HG02610 (cell line): ENCODE measurements at regions not wholly inside any gene's neighbourhood (a gene's known extent, or its start where the extent isn't known, plus 50 kb on each side); places are given as distances from the start of the nearest gene placed in this dataset.
"Not testable (repeated sequence)": the region's sequence is repeated elsewhere in the genome, so short reads cannot be mapped to it uniquely, and the experiment has no call there.

Source experiments
- ATAC-seq: cut with Tn5 transposase; IDR thresholded peaks from one replicate; pipeline ENCODE4 v1.9.1; 2021; ENCODE audit warnings: mild to moderate bottlenecking, moderate library complexity; ENCODE audit not compliant: unreplicated experiment

DNA sequence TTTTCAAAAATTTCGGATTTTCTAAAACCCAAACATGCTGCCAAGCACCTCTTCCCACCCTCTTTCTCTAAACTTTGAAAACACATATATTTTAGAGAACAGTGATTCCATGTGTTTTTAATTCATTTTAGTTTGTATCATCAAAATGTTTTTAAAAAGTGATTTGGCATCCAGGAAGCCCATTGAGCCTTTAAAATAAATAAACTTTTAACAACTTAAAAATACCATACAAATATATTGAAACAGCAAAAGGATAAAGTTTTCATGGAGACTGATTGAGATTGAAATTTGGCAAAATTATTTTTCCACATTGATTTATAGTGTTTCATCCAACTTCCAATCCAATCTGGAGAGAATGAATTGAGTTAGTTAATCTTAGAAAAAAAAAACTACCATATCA is 374.7 kb downstream of the CD109 start:
- no peak for ATAC-seq

DNA sequence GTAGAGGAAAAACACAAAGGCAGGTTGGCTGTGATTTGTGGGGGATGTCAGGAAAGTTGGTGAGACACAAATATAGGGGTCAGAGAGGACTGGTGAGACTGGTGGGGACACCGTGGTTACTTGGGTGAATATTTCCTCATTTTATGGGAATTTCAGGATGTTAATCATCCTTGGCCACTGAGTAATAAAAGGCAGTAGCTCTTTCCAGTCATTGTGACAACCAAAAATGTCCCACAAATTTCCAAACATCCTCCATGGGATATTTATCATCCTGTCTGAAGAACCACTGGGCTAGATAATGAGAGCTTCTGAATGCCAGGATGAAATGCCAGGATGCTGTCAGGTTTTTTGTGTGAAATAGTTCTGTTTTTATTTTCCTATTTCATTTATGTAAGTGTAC is 374.1 kb downstream of the CD109 start:
- no peak for ATAC-seq

GRCh38 chr6:74069089-74069581 is 373.1 kb downstream of the CD109 start:
- ATAC-seq: no peak

- no peak for ATAC-seq
These were observed 370.3 kb downstream of the CD109 start for GRCh38 chr6:74066168-74066871.

DNA sequence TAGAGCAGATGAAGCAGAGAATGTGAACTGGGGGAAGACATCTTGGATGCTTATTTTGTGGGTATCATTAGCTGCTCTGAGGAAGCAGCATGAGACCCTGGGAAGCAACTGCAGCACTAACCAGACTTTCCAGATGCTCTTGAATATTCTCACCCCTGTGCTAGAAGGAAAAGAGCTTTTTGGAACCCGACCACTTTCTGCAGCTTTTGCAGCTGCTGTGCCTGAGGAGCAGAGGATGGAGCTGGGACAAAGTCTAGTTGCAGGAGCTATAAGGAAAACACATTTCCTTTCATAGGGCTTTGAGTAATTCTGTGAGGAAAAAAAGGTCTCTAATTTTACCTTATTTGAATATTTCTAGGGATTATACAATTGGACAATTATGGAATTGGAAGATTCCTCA is 369.7 kb downstream of the CD109 start:
- no peak for ATAC-seq

GRCh38 chr6:74063391-74063790 is 367.4 kb downstream of the CD109 start:
- no peak for ATAC-seq

GRCh38 chr6:74061201-74061600 is 365.2 kb downstream of the CD109 start:
- ATAC-seq: no peak

- no peak for ATAC-seq
These were observed 364.4 kb downstream of the CD109 start for GRCh38 chr6:74060354-74060753.

DNA sequence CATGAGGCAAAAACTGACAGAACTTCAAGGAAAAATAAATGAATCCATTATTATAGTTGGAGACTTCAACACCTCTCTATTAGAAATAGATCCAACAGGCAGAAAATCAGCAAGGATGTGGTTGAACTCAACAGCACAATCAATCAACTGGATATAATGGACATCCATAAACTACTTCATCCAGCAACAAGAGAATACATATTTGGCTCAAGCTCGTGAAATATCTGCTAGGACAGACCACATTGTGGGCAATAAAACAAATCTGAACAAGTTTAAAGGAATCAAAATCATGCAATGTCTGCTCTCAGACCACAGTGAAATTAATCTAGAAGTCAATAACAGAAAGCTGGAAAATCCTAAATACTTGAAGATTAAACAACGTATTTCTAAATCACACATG is 362.6 kb downstream of the CD109 start:
- no peak for ATAC-seq

- ATAC-seq: no peak
These were observed 361.3 kb downstream of the CD109 start for GRCh38 chr6:74057326-74057725.

- ATAC-seq: no peak
These were observed 358.2 kb downstream of the CD109 start for GRCh38 chr6:74054190-74054589.

GRCh38 chr6:74050921-74051320 is 354.9 kb downstream of the CD109 start:
- no peak for ATAC-seq

DNA sequence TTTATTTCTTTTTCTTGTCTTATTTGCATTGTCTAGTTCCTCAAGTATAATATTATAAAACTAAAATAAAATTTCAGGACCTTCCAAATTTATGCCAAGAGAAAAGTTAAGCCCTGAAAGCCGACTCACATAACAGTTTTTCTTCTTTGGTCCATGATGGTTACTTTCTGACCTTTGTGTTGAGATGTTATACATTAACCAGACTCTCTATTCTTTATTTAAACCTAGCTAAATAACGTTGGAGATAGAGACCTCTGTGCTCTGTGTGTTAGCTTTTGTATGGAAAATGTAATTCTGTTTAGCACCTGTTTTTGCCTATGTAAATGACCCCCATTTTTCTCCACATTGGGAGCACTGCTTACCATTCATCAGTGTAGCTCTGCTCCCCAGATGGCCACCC is 352.4 kb downstream of the CD109 start:
- ATAC-seq: no peak

- ATAC-seq: no peak
These were observed 348.6 kb downstream of the CD109 start for GRCh38 chr6:74044417-74045096.

DNA sequence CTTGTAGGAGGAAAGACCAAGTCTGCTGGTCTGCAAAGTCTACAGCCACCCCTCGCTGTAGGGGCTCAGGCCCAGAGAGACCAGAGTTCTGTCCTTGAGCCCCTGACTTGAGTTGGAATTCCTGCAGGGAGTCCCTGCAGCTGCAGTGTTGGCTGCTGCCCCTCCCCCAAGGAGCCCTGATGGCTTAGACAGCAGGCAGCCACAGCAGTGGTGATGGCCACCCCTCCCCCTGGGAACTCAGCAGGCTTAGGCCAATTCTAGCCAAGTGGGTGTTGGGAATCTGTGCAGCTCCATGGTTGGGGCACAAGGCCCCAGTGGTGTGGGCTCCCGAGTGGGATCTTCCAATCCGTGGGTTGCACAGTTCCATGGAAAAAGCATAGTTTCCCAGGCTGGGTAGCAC is 345.4 kb downstream of the CD109 start:
- ATAC-seq: no peak

GRCh38 chr6:74018825-74019224 is 322.8 kb downstream of the CD109 start:
- no peak for ATAC-seq

GRCh38 chr6:74015427-74015826 is 319.4 kb downstream of the CD109 start:
- no peak for ATAC-seq

DNA sequence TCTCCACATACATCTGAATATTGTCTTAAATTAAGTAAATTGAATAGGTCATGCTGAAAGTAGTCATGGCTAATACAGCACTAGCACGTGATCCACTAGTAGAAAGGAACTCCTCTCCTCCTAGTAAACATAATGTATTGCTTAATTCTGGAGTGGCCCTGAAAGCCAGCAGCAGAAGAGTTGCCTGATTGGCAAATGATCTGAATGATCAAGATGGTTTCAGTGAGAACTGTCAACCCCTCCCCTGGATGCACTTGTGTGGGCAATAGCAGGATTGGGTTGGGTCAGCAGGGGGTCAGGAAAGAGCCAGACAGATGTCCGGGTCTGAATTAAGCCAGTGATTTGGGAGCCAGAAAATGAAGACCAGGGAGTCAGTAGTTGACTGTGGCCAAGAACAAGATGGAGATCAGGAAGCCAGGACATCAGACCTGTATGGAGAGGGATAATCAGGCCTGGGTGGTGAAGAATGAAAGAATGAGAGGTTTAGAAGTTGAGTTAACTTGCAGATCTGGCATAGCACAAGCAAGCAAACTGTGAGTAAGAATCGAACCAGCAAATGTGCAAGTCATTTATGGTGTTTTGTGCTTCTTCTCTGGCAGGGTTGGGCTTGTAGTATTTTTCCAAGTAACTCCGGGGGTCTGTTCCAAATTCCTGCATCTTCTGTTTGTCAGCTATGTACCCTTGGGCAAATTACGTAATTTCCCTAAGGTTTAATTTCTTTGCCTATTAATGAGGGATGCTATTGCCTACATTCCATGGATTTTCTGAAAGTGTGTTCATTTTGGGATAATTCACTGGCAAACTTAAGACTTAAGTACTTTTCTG is 304.9 kb downstream of the CD109 start:
- ATAC-seq: no peak

GRCh38 chr6:73990609-73991238 is 294.7 kb downstream of the CD109 start:
- ATAC-seq: not testable (repeated sequence)

GRCh38 chr6:73989428-73989827 is 293.4 kb downstream of the CD109 start:
- no peak for ATAC-seq

GRCh38 chr6:73985891-73986290 is 289.9 kb downstream of the CD109 start:
- no peak for ATAC-seq
